Left hindlimb (tissue), 1 donor: ENCODE measurements at regions not wholly inside any gene's neighbourhood (a gene's known extent, or its start where the extent isn't known, plus 50 kb on each side); places are given as distances from the start of the nearest gene placed in this dataset.
"Not testable (repeated sequence)": the region's sequence is repeated elsewhere in the genome, so short reads cannot be mapped to it uniquely, and the experiment has no call there.

Experiments used
- DNase-seq: peaks from one replicate; pipeline ENCODE4 v3.0.0-alpha.2; 2018

- DNase-seq = no peak
Measured at GRCh38 chr13:90233933-90234672, 1113.4 kb upstream of the MIR17HG start.

DNA sequence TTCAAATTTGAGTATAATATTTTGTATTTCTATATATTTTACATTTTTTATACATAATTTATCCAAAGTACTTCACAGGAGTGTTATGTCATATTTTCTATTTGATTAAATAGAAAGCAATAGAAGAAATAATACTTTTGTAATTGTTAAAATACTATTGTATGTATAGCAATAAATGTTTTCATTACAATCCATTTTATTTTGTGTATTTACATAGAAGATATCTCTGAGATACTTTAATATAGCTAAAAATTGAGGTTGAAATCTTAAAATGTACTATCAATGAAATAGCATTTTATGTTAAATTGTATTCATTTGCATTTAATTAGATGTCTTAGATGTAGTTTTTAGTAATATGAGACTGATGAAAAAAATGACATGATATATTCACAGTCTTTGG lies 1109.6 kb upstream of the MIR17HG start:
- DNase-seq = no peak

GRCh38 chr13:90238413-90238812 lies 1109.1 kb upstream of the MIR17HG start:
- no peak for DNase-seq

GRCh38 chr13:90239130-90239529 lies 1108.4 kb upstream of the MIR17HG start:
- DNase-seq = no peak

DNA sequence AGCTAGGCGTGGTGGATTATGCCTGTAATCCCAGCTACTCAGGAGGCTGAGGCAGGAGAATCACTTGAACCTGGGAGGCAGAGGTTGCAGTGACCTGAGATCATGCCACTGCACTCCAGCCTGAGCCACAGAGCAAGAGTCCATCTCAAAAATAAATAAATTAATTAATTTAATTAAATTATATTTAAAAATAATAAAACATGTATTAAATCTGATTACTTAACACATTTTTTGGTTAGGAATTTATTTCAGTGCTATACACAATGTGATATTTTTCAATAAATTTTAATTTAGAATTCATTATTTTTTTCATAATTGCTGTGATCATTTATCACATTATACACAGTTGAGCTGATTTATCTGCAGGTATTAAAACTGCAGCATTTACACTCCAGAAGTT lies 1101.5 kb upstream of the MIR17HG start:
- DNase-seq = no peak

DNA sequence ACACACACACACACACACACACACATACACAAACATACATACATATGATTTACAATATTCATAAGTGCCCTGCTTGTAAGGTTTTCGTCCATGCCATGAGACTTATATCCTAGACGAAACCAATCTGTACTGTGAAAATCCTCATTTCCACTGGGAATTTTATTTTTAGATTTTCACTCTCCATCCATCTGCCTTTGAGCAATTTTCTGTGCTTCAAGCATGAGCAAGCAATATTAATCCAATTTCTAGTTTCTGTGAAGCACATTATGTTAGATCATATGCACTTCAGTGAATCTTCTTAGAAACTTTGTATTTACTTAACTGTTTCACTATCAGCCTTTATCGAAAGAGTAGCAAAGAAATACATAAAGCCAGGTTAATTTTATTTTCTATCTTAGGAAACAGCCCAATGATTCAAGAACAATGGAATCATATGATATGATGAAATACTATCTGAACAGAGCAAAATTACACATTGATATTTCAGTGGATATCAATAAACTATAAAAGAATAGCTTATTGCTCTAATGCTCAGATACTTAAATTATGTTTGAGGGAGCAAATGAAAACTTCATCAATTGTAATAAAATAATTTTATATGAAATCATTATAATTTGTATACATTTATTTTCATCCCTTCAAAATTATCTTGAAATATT lies 1100.7 kb upstream of the MIR17HG start:
- no peak for DNase-seq

GRCh38 chr13:90253806-90254205 lies 1093.7 kb upstream of the MIR17HG start:
- DNase-seq = no peak

- no peak for DNase-seq
Measured at GRCh38 chr13:90254437-90254836, 1093.0 kb upstream of the MIR17HG start.

- no peak for DNase-seq
Measured at GRCh38 chr13:90256746-90257145, 1090.7 kb upstream of the MIR17HG start.

DNA sequence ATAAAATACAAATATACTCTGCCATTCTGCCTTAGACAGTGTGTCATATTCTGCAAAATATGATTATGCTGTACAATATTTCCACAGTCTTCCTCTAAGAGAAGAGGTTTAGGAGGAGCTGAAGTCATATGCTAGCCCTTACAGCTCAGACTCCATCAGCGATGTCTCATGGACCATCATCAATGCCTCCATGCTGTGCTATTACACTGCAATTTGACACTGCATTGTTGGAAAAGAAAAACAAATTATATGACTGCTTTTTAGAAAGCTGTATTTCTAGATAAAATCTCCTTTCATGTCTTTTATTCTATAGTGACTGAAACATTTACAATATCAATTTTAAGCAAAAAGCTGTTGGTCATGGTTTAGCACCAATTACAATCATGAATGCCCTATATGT lies 1089.4 kb upstream of the MIR17HG start:
- no peak for DNase-seq

DNA sequence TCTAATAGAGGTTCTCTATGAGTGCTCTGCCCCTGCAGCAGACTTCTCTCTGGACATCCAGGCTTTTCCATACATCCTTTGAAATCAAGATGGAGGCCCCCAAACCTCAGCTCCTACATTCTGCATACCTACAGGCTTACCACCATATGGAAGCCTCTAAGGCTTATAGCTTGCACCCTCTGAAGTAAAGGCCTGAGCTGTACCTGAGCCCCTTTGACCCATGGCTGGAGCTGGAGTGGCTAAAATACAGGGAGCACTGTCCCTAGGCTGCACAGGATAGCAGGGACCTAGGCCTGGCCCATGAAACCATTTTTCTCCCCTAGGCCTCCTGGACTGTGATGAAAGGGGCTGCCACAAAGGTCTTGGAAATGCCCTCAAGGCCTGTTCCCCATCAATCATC lies 1086.1 kb upstream of the MIR17HG start:
- no peak for DNase-seq

- DNase-seq = no peak
Measured at GRCh38 chr13:90270226-90270625, 1077.3 kb upstream of the MIR17HG start.

- DNase-seq = no peak
Measured at GRCh38 chr13:90272356-90272755, 1075.1 kb upstream of the MIR17HG start.

DNA sequence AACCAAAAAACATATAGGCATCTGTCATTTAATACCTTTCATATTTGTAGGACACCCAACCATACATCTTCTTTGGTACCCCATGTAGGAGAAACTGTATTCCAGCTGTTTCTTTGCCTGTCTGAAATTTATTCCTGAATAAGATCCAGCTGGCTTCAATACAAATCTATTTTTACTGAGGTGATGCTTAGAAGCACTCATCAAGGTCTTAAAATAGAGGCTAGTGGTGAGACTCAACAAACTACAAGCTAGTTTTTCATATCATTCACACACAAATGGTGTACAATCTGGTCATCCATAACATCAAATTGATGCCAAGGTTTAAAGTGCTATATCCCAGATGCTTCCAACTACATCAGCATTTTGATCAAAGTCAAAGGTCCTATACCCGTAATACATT lies 1071.3 kb upstream of the MIR17HG start:
- no peak for DNase-seq

- DNase-seq = not testable (repeated sequence)
Measured at GRCh38 chr13:90278231-90278630, 1069.3 kb upstream of the MIR17HG start.

DNA sequence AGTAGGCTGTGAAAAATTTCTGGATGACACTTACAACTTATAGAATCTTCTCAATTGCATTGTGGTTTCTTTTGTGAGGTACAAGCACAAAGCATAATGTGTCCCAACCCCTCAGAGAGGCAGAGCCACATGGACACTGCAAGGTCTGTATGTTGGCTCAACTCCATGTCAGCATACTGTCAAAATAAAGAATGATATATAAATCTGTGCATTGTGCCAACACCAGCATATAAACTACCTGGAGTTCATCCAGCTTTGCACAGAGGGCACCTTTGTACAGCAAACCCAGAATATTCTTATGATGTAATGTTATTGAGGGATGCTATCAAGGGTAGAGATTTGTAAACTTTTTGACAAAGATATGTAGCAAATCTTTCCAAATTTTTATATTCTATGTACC lies 1065.8 kb upstream of the MIR17HG start:
- DNase-seq = no peak

GRCh38 chr13:90287521-90287920 lies 1060.0 kb upstream of the MIR17HG start:
- no peak for DNase-seq

- DNase-seq = no peak
Measured at GRCh38 chr13:90293793-90294361, 1053.6 kb upstream of the MIR17HG start.

DNA sequence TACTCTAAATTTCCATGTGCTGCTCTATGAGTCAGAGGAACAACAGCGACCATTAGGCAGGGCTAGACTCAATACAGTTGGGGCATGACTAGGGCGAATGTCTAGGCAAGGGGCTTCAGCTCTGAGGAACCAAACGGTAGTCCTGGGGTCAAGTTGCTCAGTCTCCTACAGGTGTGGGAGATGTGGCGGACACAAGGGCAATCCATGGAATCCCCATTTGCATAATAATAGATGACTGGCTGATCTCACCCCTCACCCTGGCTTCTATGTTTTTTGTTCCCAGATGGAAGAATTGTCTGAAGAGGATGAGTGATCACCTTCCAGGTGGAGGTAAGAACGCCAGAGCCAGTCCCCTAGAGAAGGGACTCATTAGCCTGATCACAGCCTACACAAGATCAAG lies 1048.2 kb upstream of the MIR17HG start:
- no peak for DNase-seq

DNA sequence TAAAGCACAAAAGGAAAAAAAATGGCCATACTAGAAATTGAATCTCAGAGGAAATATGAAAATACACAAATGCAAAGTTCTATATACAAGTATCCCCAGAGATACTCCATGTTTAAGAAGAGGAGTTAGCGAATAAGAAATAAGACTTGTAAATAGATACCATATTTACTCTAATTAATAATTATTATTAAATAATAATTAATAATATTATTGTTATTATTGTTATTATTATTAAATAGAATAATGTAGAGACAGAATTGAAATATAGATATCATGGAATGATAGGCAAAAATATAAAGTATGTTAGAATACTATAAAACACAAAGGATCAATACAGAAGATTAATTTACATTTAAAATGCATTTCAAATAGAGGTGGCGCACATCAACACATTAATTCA lies 1047.5 kb upstream of the MIR17HG start:
- no peak for DNase-seq

DNA sequence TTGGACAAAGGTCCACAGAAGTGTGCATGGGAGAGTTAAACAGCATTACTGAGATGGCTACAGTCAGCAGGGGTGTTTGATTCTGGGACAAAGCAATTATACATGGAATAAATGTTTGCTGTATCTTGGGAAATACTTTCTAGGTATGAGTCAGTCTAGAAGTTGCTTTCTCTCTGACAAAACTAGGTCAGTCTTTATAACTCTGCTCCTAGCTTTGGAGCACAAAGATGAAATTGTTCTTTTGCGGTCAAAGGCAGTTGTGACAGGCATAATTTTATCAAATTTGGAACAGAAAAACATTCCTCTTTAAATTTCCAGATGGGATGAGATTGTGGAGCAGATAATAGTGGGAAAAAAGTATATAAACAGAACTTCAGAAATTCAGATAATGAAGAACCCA lies 1045.4 kb upstream of the MIR17HG start:
- DNase-seq = no peak

DNA sequence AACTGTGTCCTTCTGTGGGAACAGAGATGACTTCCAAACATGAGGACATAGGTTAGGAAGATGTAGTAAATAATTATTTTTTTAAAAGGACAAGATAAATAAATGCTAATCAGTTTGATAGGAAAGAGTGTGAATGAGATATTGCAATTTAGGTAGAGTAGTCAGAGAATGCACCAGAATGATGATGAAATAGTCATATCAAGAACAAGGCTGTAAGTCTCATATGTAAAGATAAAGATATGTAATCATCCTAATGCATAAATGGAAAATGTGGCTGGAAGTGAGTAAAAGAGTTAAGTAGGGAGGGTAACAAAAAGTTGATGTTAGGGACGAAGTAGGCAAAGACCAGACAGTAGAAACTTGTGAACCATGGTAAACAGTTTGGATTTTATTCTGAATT lies 1041.7 kb upstream of the MIR17HG start:
- no peak for DNase-seq

DNA sequence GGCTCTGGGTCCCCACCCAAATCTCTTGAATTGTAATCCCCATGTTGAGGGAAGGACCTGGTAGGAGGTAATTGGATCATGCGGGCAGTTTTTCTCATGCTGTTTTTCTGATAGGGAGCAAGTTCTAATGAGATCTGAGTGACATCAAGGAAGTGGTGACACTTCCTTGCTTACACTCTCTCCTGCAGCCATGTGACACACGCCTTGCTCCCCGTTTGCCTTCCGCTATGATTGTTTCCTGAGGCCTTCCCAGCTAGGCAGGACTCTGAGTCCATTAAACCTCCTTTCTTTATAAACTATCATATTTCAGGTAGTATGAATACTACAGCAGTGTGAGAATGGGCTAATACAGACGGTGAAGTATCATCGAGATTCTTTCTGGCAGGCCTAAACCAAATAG lies 1040.4 kb upstream of the MIR17HG start:
- no peak for DNase-seq

GRCh38 chr13:90308249-90308648 lies 1039.2 kb upstream of the MIR17HG start:
- DNase-seq = no peak

GRCh38 chr13:90311929-90312328 lies 1035.6 kb upstream of the MIR17HG start:
- no peak for DNase-seq
